ENCODE measurements at regions not wholly inside any gene's neighbourhood (a gene's known extent, or its start where the extent isn't known, plus 50 kb on each side); places are given as distances from the start of the nearest gene placed in this dataset.

DNA sequence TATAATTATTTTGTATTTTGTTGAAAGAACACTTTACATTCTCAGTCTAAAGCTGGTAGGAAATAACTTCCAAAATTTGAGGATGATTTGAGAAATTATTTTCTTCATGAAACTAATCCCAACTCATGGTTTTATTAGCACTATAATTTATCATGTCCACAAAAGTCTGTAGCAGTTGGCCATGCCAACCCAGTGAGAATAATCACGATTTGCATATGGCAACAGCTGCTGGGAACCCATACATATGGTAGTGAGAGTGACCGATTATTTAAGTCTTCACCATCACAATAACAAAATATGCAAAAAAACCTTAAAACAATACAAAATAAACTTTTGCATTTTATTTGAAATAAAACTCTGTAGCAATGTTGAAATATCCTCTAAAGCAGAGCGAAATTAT lies 445.9 kb upstream of the ANO3 start:
- TF ChIP-seq, protein P1, sequence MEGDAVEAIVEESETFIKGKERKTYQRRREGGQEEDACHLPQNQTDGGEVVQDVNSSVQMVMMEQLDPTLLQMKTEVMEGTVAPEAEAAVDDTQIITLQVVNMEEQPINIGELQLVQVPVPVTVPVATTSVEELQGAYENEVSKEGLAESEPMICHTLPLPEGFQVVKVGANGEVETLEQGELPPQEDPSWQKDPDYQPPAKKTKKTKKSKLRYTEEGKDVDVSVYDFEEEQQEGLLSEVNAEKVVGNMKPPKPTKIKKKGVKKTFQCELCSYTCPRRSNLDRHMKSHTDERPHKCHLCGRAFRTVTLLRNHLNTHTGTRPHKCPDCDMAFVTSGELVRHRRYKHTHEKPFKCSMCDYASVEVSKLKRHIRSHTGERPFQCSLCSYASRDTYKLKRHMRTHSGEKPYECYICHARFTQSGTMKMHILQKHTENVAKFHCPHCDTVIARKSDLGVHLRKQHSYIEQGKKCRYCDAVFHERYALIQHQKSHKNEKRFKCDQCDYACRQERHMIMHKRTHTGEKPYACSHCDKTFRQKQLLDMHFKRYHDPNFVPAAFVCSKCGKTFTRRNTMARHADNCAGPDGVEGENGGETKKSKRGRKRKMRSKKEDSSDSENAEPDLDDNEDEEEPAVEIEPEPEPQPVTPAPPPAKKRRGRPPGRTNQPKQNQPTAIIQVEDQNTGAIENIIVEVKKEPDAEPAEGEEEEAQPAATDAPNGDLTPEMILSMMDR (conservative IDR thresholded peaks at IDR 0.05; ENCODE audit: low read depth, low read length), result no peak
- no peak for TF ChIP-seq EZH2 (IDR thresholded peaks at IDR 0.05; ENCODE audit: borderline replicate concordance, low read depth, low read length, poor library complexity, severe bottlenecking)
